Fibroblast of skin of right quadriceps (primary cell): ENCODE measurements at regions not wholly inside any gene's neighbourhood (a gene's known extent, or its start where the extent isn't known, plus 50 kb on each side); places are given as distances from the start of the nearest gene placed in this dataset.

Source experiments
- DNase-seq: peaks from one replicate; pipeline ENCODE4 v3.0.0-alpha.2; 2013

GRCh38 chr2:6301426-6301825 lies 564.3 kb downstream of the CMPK2 start:
- DNase-seq = no peak

GRCh38 chr2:6308986-6309385 lies 556.7 kb downstream of the CMPK2 start:
- no peak for DNase-seq

GRCh38 chr2:6309415-6310255 lies 556.1 kb downstream of the CMPK2 start:
- DNase-seq = no peak

- DNase-seq = peak; percentile 34
Observed at GRCh38 chr2:6310256-6311215, 555.2 kb downstream of the CMPK2 start.

GRCh38 chr2:6312367-6312766 lies 553.3 kb downstream of the CMPK2 start:
- DNase-seq = no peak

GRCh38 chr2:6314218-6314960 lies 551.3 kb downstream of the CMPK2 start:
- DNase-seq = peak; percentile 30

- no peak for DNase-seq
Observed at GRCh38 chr2:6325616-6326015, 540.1 kb downstream of the CMPK2 start.

- DNase-seq = no peak
Observed at GRCh38 chr2:6326958-6327357, 538.7 kb downstream of the CMPK2 start.

GRCh38 chr2:6336752-6337471 lies 528.8 kb downstream of the CMPK2 start:
- DNase-seq = no peak

GRCh38 chr2:6337472-6337820 lies 528.3 kb downstream of the CMPK2 start:
- DNase-seq = no peak

GRCh38 chr2:6341588-6342129 lies 524.0 kb downstream of the CMPK2 start:
- DNase-seq = no peak

- DNase-seq = no peak
Observed at GRCh38 chr2:6342273-6342920, 523.3 kb downstream of the CMPK2 start.

- no peak for DNase-seq
Observed at GRCh38 chr2:6343076-6343475, 522.6 kb downstream of the CMPK2 start.

- no peak for DNase-seq
Observed at GRCh38 chr2:6352247-6352646, 513.5 kb downstream of the CMPK2 start.

GRCh38 chr2:6352906-6353515 lies 512.7 kb downstream of the CMPK2 start:
- peak; percentile 69 for DNase-seq

GRCh38 chr2:6353669-6354068 lies 512.0 kb downstream of the CMPK2 start:
- DNase-seq = no peak

GRCh38 chr2:6354546-6354945 lies 511.2 kb downstream of the CMPK2 start:
- DNase-seq = no peak

- DNase-seq = no peak
Observed at GRCh38 chr2:6355886-6356761, 509.6 kb downstream of the CMPK2 start.

- no peak for DNase-seq
Observed at GRCh38 chr2:6358546-6358945, 507.2 kb downstream of the CMPK2 start.

GRCh38 chr2:6358985-6359384 lies 506.7 kb downstream of the CMPK2 start:
- no peak for DNase-seq
